NCI-H1694 treated with DMSO at 0.1 percent for 48 hours (cell line): ENCODE measurements at regions not wholly inside any gene's neighbourhood (a gene's known extent, or its start where the extent isn't known, plus 50 kb on each side); places are given as distances from the start of the nearest gene placed in this dataset.

Source experiments
- DNase-seq: peaks from one replicate; lab custom pipeline; 2025; lab: John Stamatoyannopoulos, UW

GRCh38 chr6:169847901-169848311 lies 96.5 kb downstream of the ERMARD start:
- DNase-seq, result no peak

- no peak for DNase-seq
These were observed 95.8 kb downstream of the ERMARD start for GRCh38 chr6:169847141-169847674.

GRCh38 chr6:169846286-169847056 lies 95.0 kb downstream of the ERMARD start:
- DNase-seq, result no peak

- DNase-seq, result no peak
These were observed 94.2 kb downstream of the ERMARD start for GRCh38 chr6:169845426-169846285.

GRCh38 chr6:169844946-169845345 lies 93.5 kb downstream of the ERMARD start:
- no peak for DNase-seq

- DNase-seq, result no peak
These were observed 92.6 kb downstream of the ERMARD start for GRCh38 chr6:169843991-169844390.

- no peak for DNase-seq
These were observed 91.7 kb downstream of the ERMARD start for GRCh38 chr6:169843110-169843509.

GRCh38 chr6:169841907-169842606 lies 90.6 kb downstream of the ERMARD start:
- no peak for DNase-seq

GRCh38 chr6:169841251-169841650 lies 89.8 kb downstream of the ERMARD start:
- DNase-seq, result no peak

GRCh38 chr6:169839898-169840631 lies 88.6 kb downstream of the ERMARD start:
- no peak for DNase-seq

- no peak for DNase-seq
These were observed 88.1 kb downstream of the ERMARD start for GRCh38 chr6:169839493-169839892.

- DNase-seq, result no peak
These were observed 87.6 kb downstream of the ERMARD start for GRCh38 chr6:169839029-169839481.

- DNase-seq, result peak; percentile 21
These were observed 87.1 kb downstream of the ERMARD start for GRCh38 chr6:169838346-169839028.

GRCh38 chr6:169837529-169838250 lies 86.3 kb downstream of the ERMARD start:
- no peak for DNase-seq

- no peak for DNase-seq
These were observed 81.9 kb downstream of the ERMARD start for GRCh38 chr6:169833258-169833794.

GRCh38 chr6:169832247-169832948 lies 81.0 kb downstream of the ERMARD start:
- DNase-seq, result no peak

- DNase-seq, result peak; percentile 28
These were observed 80.2 kb downstream of the ERMARD start for GRCh38 chr6:169831450-169832246.
